Neural progenitor cell (in vitro differentiated cells): ENCODE measurements at regions not wholly inside any gene's neighbourhood (a gene's known extent, or its start where the extent isn't known, plus 50 kb on each side); places are given as distances from the start of the nearest gene placed in this dataset.

Experiments used
- DNase-seq: peaks from one replicate; pipeline ENCODE4 v3.0.0-alpha.2; 2016; ENCODE audit warnings: low spot score
- H2AFZ ChIP-seq: fragments of 200-600 bp; sonication (generic); replicated peaks from 2 replicates; pipeline ENCODE4 v1.6.1; 2016; ENCODE audit warnings: antibody characterized with exemption
- H3F3A ChIP-seq: fragments of 200-600 bp; sonication (generic); 2 replicates; pipeline ENCODE4 v1.6.1; 2016; ENCODE audit warnings: antibody characterized with exemption, low read depth
- H3K27ac ChIP-seq: fragments of 200-600 bp; sonication (generic); 2 replicates; pipeline ENCODE4 v1.5.1; 2016; ENCODE audit warnings: mild to moderate bottlenecking
- H3K27me3 ChIP-seq: fragments of 200-600 bp; sonication (generic); 2 replicates; pipeline ENCODE4 v1.6.1; 2016; ENCODE audit warnings: mild to moderate bottlenecking, moderate library complexity
- H3K36me3 ChIP-seq: fragments of 200-600 bp; sonication (generic); 2 replicates; pipeline ENCODE4 v1.5.1; 2016
- H3K4me1 ChIP-seq: fragments of 200-600 bp; sonication (generic); 2 replicates; pipeline ENCODE4 v1.6.1; 2016; ENCODE audit warnings: mixed run types
- H3K4me2 ChIP-seq: fragments of 200-600 bp; sonication (generic); 2 replicates; pipeline ENCODE4 v1.6.1; 2016
- H3K4me3 ChIP-seq: fragments of 200-600 bp; sonication (generic); 2 replicates; pipeline ENCODE4 v1.5.1; 2016
- H3K79me2 ChIP-seq: fragments of 200-600 bp; sonication (generic); 2 replicates; pipeline ENCODE4 v1.6.1; 2016; ENCODE audit warnings: low read depth
- H3K9ac ChIP-seq: fragments of 200-600 bp; sonication (generic); 2 replicates; pipeline ENCODE4 v1.6.1; 2016
- H3K9me3 ChIP-seq: fragments of 200-600 bp; sonication (generic); 2 replicates; pipeline ENCODE4 v1.5.1; 2016; ENCODE audit warnings: low read depth
- H4K20me1 ChIP-seq: fragments of 200-600 bp; sonication (generic); 2 replicates; pipeline ENCODE4 v1.6.1; 2016; ENCODE audit warnings: low read depth
- H3K27ac Mint-ChIP-seq: 3 replicates; pipeline ENCODE4 v1.8.0; 2021; ENCODE audit warnings: mixed read lengths
- H3K27me3 Mint-ChIP-seq: 2 replicates; pipeline ENCODE4 v1.8.0; 2022; ENCODE audit warnings: low read depth, mild to moderate bottlenecking, inconsistent platforms, moderate library complexity, mixed read lengths; ENCODE audit not compliant: insufficient read depth
- H3K36me3 Mint-ChIP-seq: 3 replicates; pipeline ENCODE4 v1.8.0; 2021; ENCODE audit warnings: mixed read lengths
- H3K4me1 Mint-ChIP-seq: 3 replicates; pipeline ENCODE4 v1.8.0; 2021; ENCODE audit warnings: mixed read lengths
- H3K4me3 Mint-ChIP-seq: 3 replicates; pipeline ENCODE4 v1.8.0; 2021; ENCODE audit warnings: mild to moderate bottlenecking, moderate library complexity, mixed read lengths
- H3K9me3 Mint-ChIP-seq: 3 replicates; pipeline ENCODE4 v1.8.0; 2020; ENCODE audit warnings: mixed read lengths
- CTCF ChIP-seq: fragments of 200-600 bp; sonication (generic); IDR thresholded peaks from 2 replicates; pipeline ENCODE4 v1.5.1; 2017; ENCODE audit warnings: antibody characterized with exemption, mild to moderate bottlenecking
- EZH2 ChIP-seq: fragments of 200-600 bp; sonication (generic); IDR thresholded peaks from 2 replicates; pipeline ENCODE4 v1.6.1; 2017; ENCODE audit warnings: antibody characterized with exemption, mild to moderate bottlenecking, moderate library complexity
- EZH2phosphoT487 ChIP-seq: fragments of 200-600 bp; sonication (generic); IDR thresholded peaks from 2 replicates; pipeline ENCODE4 v1.6.1; 2017; ENCODE audit warnings: antibody characterized with exemption

GRCh38 chr5:96318569-96319110 is 114.4 kb downstream of the PCSK1 start:
- Histone ChIP-seq H3K9ac (no peak overlapping the region), H3K27me3 (no peaks in the 10 kb centered on the region), H3K4me1 (peaks cover 10% of the 10 kb centered on the region), H3K27ac (no peak overlapping the region), H3K36me3 (no peaks in the 10 kb centered on the region), H3K4me3 (no peak overlapping the region), H3K9me3 (no peaks in the 10 kb centered on the region), H3K79me2 (no peaks in the 10 kb centered on the region), H2AFZ (no peak overlapping the region), H3F3A (no peaks in the 10 kb centered on the region), H4K20me1 (no peaks in the 10 kb centered on the region), H3K4me2 (no peak overlapping the region)
- Mint-ChIP-seq H3K4me3 (no peak overlapping the region), H3K4me1 (peaks cover 7% of the 10 kb centered on the region), H3K36me3 (peaks cover 1% of the 10 kb centered on the region), H3K9me3 (no peaks in the 10 kb centered on the region), H3K27ac (no peak overlapping the region), H3K27me3 (no peaks in the 10 kb centered on the region)
- DNase-seq: no peak
- TF ChIP-seq CTCF (no peak), EZH2 (no peak)

- Mint-ChIP-seq H3K4me1 (peaks cover 7% of the 10 kb centered on the region), H3K36me3 (peaks cover 1% of the 10 kb centered on the region), H3K27me3 (no peaks in the 10 kb centered on the region), H3K4me3 (no peak overlapping the region), H3K27ac (no peak overlapping the region), H3K9me3 (no peaks in the 10 kb centered on the region)
- Histone ChIP-seq H3K9me3 (no peaks in the 10 kb centered on the region), H3K9ac (no peak overlapping the region), H3K27ac (no peak overlapping the region), H3K4me3 (no peak overlapping the region), H3K27me3 (no peaks in the 10 kb centered on the region), H4K20me1 (no peaks in the 10 kb centered on the region), H3K79me2 (no peaks in the 10 kb centered on the region), H3F3A (no peaks in the 10 kb centered on the region), H3K4me1 (peaks cover 10% of the 10 kb centered on the region), H3K4me2 (no peak overlapping the region), H2AFZ (no peak overlapping the region), H3K36me3 (no peaks in the 10 kb centered on the region)
- TF ChIP-seq EZH2phosphoT487 (no peak), CTCF (no peak), EZH2 (no peak)
- DNase-seq: no peak
These were observed 115.1 kb downstream of the PCSK1 start for GRCh38 chr5:96317945-96318344.

GRCh38 chr5:96316487-96316886 is 116.6 kb downstream of the PCSK1 start:
- H2AFZ ChIP-seq: no peak overlapping the region
- no peaks in the 10 kb centered on the region for H3K79me2 ChIP-seq
- H3K36me3 ChIP-seq: peaks cover 3% of the 10 kb centered on the region
- TF ChIP-seq CTCF: no peak
- no peak for TF ChIP-seq EZH2phosphoT487
- no peak for TF ChIP-seq EZH2
- H3K27me3 ChIP-seq: no peaks in the 10 kb centered on the region
- Mint-ChIP-seq H3K36me3 (peaks cover 1% of the 10 kb centered on the region), H3K27me3 (no peaks in the 10 kb centered on the region), H3K4me1 (peaks cover 7% of the 10 kb centered on the region), H3K9me3 (peaks cover 3% of the 10 kb centered on the region), H3K27ac (no peak overlapping the region), H3K4me3 (no peak overlapping the region)
- no peaks in the 10 kb centered on the region for H3F3A ChIP-seq
- peaks cover 10% of the 10 kb centered on the region for H3K4me1 ChIP-seq
- no peak overlapping the region for H3K27ac ChIP-seq
- no peaks in the 10 kb centered on the region for H4K20me1 ChIP-seq
- H3K4me3 ChIP-seq: no peak overlapping the region
- no peak for DNase-seq
- no peak overlapping the region for H3K9ac ChIP-seq
- no peaks in the 10 kb centered on the region for H3K9me3 ChIP-seq
- H3K4me2 ChIP-seq: no peak overlapping the region
